ENCODE measurements at regions not wholly inside any gene's neighbourhood (a gene's known extent, or its start where the extent isn't known, plus 50 kb on each side); places are given as distances from the start of the nearest gene placed in this dataset.

GRCh38 chr5:56751572-56752313, 63.6 kb upstream of the MAP3K1 start:
- Histone ChIP-seq H3K4me1 (no peaks in the 10 kb centered on the region), H3K27ac (no peak overlapping the region), H3K4me3 (no peak overlapping the region), H3K27me3 (no peaks in the 10 kb centered on the region), H3K36me3 (no peaks in the 10 kb centered on the region), H3K9me3 (peaks cover 0 to 10% (median 0%) of the 10 kb centered on the region in 11 donors)
- DNase-seq (no peak), ATAC-seq (peak in 7 of 8 donors; percentile 38 to 72 (median 54))
- intact Hi-C loops (cut with DNase I), result no loop called here
- WGBS, 2 donors, result 69 to 76% methylated on average over 2 of the region's 2 CpGs
- TF ChIP-seq CTCF (IDR thresholded peaks at IDR 0.05), result no peak

- H3K36me3 ChIP-seq, result no peaks in the 10 kb centered on the region
- ATAC-seq, result no peak
- no peak for DNase-seq
- intact Hi-C loops (cut with DNase I), result no loop called here
- H3K9me3 ChIP-seq, result peaks cover 0 to 10% (median 0%) of the 10 kb centered on the region in 11 donors
- no peaks in the 10 kb centered on the region for H3K4me1 ChIP-seq
- 78 to 98% methylated on average over 3 of the region's 3 CpGs for WGBS, 2 donors
- no peak overlapping the region for H3K4me3 ChIP-seq
- H3K27me3 ChIP-seq, result no peaks in the 10 kb centered on the region
- TF ChIP-seq CTCF (IDR thresholded peaks at IDR 0.05), result no peak
- H3K27ac ChIP-seq, result no peak overlapping the region
These were observed 65.5 kb upstream of the MAP3K1 start for GRCh38 chr5:56749842-56750241.

- Histone ChIP-seq H3K4me3 (no peak overlapping the region), H3K27me3 (no peaks in the 10 kb centered on the region), H3K27ac (no peak overlapping the region), H3K4me1 (no peaks in the 10 kb centered on the region), H3K9me3 (peaks cover 0 to under 1% (median 0%) of the 10 kb centered on the region in 11 donors), H3K36me3 (no peaks in the 10 kb centered on the region)
- DNase-seq (no peak), ATAC-seq (no peak)
- TF ChIP-seq CTCF (IDR thresholded peaks at IDR 0.05), result no peak
- intact Hi-C loops (cut with DNase I), result no loop called here
- 93 to 96% methylated on average over 4 of the region's 4 CpGs for WGBS, 2 donors
These were observed 68.6 kb upstream of the MAP3K1 start for GRCh38 chr5:56746553-56747339.

- intact Hi-C loops (cut with DNase I), result no loop called here
- no peak overlapping the region for H3K27ac ChIP-seq
- TF ChIP-seq CTCF (IDR thresholded peaks at IDR 0.05), result no peak
- 97 to 98% methylated on average over 6 of the region's 6 CpGs for WGBS, 2 donors
- no peaks in the 10 kb centered on the region for H3K27me3 ChIP-seq
- H3K9me3 ChIP-seq, result no peaks in the 10 kb centered on the region
- no peak for ATAC-seq
- H3K4me3 ChIP-seq, result no peak overlapping the region
- no peak for DNase-seq
- H3K4me1 ChIP-seq, result no peaks in the 10 kb centered on the region
- no peaks in the 10 kb centered on the region for H3K36me3 ChIP-seq
These were observed 69.5 kb upstream of the MAP3K1 start for GRCh38 chr5:56745864-56746263.

Data from heart right ventricle (tissue), 16 donors.